A673 (cell line): ENCODE measurements at regions not wholly inside any gene's neighbourhood (a gene's known extent, or its start where the extent isn't known, plus 50 kb on each side); places are given as distances from the start of the nearest gene placed in this dataset.

Source experiments
- BruUV-seq: library from RNA; stranded (reverse); fragments of 400-500 nt; replicated peaks from 2 replicates; lab custom pipeline; 2021; lab: Mats Ljungman, UMichigan
- CTCF ChIA-PET: fragments of 300-600 bp; sonication (Branson Sonifier 250); formaldehyde crosslinking; loops from one replicate; lab custom pipeline; 2022; ENCODE audit warnings: antibody characterized with exemption; lab: Charles Lee
- POLR2A ChIA-PET: fragments of 300-600 bp; sonication (Branson Sonifier 250); formaldehyde crosslinking; loops from one replicate; lab custom pipeline; 2022; ENCODE audit warnings: antibody characterized with exemption; ENCODE audit not compliant: low non-redundant PET; lab: Charles Lee
- DNase-seq: peaks from one replicate; pipeline ENCODE4 v3.0.0-alpha.2; 2015; ENCODE audit warnings: low spot score
- H3K27ac ChIP-seq: fragments of 200-600 bp; sonication (generic); 2 replicates; pipeline ENCODE4 v1.5.1; 2016; ENCODE audit warnings: mixed run types, low read depth, mild to moderate bottlenecking, mixed read lengths, antibody characterized with exemption, low read length; ENCODE audit not compliant: poor library complexity, severe bottlenecking
- H3K27me3 ChIP-seq: fragments of 200-600 bp; sonication (generic); replicated peaks from 2 replicates; pipeline ENCODE4 v1.6.1; 2017; ENCODE audit warnings: mixed run types, low read depth, mild to moderate bottlenecking, mixed read lengths, antibody characterized with exemption, low read length; ENCODE audit not compliant: insufficient read depth, poor library complexity
- H3K36me3 ChIP-seq: fragments of 200-600 bp; sonication (generic); 2 replicates; pipeline ENCODE4 v1.6.1; 2016; ENCODE audit warnings: mixed run types, mild to moderate bottlenecking, mixed read lengths, antibody characterized with exemption, low read length; ENCODE audit not compliant: insufficient read depth, poor library complexity, severe bottlenecking
- H3K4me1 ChIP-seq: fragments of 200-600 bp; sonication (generic); 2 replicates; pipeline ENCODE4 v1.6.1; 2017; ENCODE audit warnings: mixed run types, mild to moderate bottlenecking, mixed read lengths, antibody characterized with exemption, low read length; ENCODE audit not compliant: insufficient read depth, poor library complexity, severe bottlenecking
- H3K4me3 ChIP-seq: fragments of 200-600 bp; sonication (generic); 2 replicates; pipeline ENCODE4 v1.5.1; 2016; ENCODE audit warnings: low read depth, mixed run types, mild to moderate bottlenecking, mixed read lengths, low read length; ENCODE audit not compliant: poor library complexity, severe bottlenecking
- H3K9me3 ChIP-seq: fragments of 200-600 bp; sonication (generic); 2 replicates; pipeline ENCODE4 v1.6.1; 2016; ENCODE audit warnings: mixed run types, low read depth, mild to moderate bottlenecking, mixed read lengths, antibody characterized with exemption, low read length; ENCODE audit not compliant: poor library complexity, severe bottlenecking
- CTCF ChIP-seq: fragments of 300-800, 200-600 bp; sonication (generic); conservative IDR thresholded peaks from 2 replicates; pipeline ENCODE4 v1.5.1; 2017; ENCODE audit warnings: low read depth, mild to moderate bottlenecking, antibody characterized with exemption, low read length, moderate library complexity, mixed read lengths
- EZH2 ChIP-seq: fragments of 200-600 bp; sonication (generic); IDR thresholded peaks from 2 replicates; pipeline ENCODE4 v1.6.1; 2017; ENCODE audit warnings: borderline replicate concordance, low read depth, mild to moderate bottlenecking, mixed read lengths, antibody characterized with exemption, low read length; ENCODE audit not compliant: poor library complexity, severe bottlenecking
- intact Hi-C: fragments of 100-400 bp; cut with micrococcal nuclease; formaldehyde crosslinking; loops from one replicate; pipeline ENCODE4 v1.10.0; 2022; ENCODE audit not compliant: unreplicated experiment

GRCh38 chr14:31955936-31956579 is 121.0 kb upstream of the ARHGAP5 start:
- TF ChIP-seq CTCF = no peak
- TF ChIP-seq EZH2 = no peak
- H3K27ac ChIP-seq = no peak overlapping the region
- no peaks in the 10 kb centered on the region for H3K9me3 ChIP-seq
- H3K36me3 ChIP-seq = no peaks in the 10 kb centered on the region
- ChIA-PET POLR2A (no interaction called here), CTCF (no interaction called here)
- no peaks in the 10 kb centered on the region for H3K27me3 ChIP-seq
- intact Hi-C loops = no loop called here
- H3K4me1 ChIP-seq = no peaks in the 10 kb centered on the region
- no peak for DNase-seq
- BruUV-seq = no TSS peak
- no peak overlapping the region for H3K4me3 ChIP-seq

DNA sequence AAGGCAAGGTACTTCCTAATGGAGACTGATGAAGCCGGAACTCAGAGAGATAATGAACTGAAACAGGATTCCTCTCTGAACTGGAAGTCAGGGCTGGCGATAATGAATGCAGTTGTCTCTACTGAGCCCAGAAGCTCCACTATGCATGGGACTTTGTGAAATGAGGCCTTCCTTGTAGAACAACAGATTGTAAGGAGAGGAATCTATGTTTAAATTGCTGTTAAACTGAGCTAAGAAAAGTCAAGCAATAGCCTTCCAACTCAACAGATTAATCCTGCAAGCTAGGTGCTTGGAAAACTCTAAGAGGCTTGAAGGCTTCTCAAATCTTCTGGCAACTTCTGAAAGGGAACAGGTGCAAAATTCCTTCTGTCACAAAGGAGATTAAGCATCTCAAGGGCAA is 119.5 kb upstream of the ARHGAP5 start:
- CTCF ChIA-PET = no interaction called here
- POLR2A ChIA-PET = no interaction called here

DNA sequence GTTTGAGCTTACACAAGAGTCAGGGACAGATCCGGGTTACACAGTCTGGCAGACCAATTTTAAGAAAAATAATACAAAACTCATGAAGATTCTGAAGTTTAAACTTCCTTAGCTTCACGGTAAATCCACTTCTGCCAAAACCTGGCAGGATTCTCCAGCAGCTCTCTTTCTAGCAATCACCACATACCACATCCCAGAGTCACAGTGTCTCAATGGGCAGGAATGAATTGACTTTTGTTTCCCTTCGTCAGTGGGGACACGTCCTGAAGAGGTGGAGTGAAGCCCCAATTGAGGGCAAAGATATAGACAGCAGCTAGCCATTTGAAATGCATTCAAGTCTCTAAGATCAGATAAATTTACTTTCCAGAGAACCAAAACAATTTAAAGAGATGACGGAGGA is 117.1 kb upstream of the ARHGAP5 start:
- CTCF ChIA-PET = no interaction called here
- POLR2A ChIA-PET = no interaction called here
- no peak overlapping the region for H3K4me3 ChIP-seq
- no peak for DNase-seq
- TF ChIP-seq CTCF (no peak), EZH2 (no peak)
- no peak overlapping the region for H3K27ac ChIP-seq
- intact Hi-C loops = no loop called here
- H3K4me1 ChIP-seq = no peaks in the 10 kb centered on the region
- H3K27me3 ChIP-seq = no peaks in the 10 kb centered on the region
- no TSS peak for BruUV-seq
- no peaks in the 10 kb centered on the region for H3K36me3 ChIP-seq
- no peaks in the 10 kb centered on the region for H3K9me3 ChIP-seq

More for the DNA sequence above, 119.5 kb upstream of the ARHGAP5 start:
- intact Hi-C loops = no loop called here
- BruUV-seq = no TSS peak
- TF ChIP-seq EZH2 (no peak), CTCF (no peak)
- H3K27me3 ChIP-seq = no peaks in the 10 kb centered on the region
- no peaks in the 10 kb centered on the region for H3K4me1 ChIP-seq
- no peak overlapping the region for H3K27ac ChIP-seq
- DNase-seq = no peak
- no peaks in the 10 kb centered on the region for H3K9me3 ChIP-seq
- H3K36me3 ChIP-seq = no peaks in the 10 kb centered on the region
- H3K4me3 ChIP-seq = no peak overlapping the region
